HG03469 (cell line): ENCODE measurements at regions not wholly inside any gene's neighbourhood (a gene's known extent, or its start where the extent isn't known, plus 50 kb on each side); places are given as distances from the start of the nearest gene placed in this dataset.

ENCODE experiments used
- ATAC-seq: cut with Tn5 transposase; IDR thresholded peaks from one replicate; pipeline ENCODE4 v1.9.1; 2021; ENCODE audit warnings: mild to moderate bottlenecking, moderate library complexity, moderate number of reproducible peaks; ENCODE audit not compliant: unreplicated experiment

DNA sequence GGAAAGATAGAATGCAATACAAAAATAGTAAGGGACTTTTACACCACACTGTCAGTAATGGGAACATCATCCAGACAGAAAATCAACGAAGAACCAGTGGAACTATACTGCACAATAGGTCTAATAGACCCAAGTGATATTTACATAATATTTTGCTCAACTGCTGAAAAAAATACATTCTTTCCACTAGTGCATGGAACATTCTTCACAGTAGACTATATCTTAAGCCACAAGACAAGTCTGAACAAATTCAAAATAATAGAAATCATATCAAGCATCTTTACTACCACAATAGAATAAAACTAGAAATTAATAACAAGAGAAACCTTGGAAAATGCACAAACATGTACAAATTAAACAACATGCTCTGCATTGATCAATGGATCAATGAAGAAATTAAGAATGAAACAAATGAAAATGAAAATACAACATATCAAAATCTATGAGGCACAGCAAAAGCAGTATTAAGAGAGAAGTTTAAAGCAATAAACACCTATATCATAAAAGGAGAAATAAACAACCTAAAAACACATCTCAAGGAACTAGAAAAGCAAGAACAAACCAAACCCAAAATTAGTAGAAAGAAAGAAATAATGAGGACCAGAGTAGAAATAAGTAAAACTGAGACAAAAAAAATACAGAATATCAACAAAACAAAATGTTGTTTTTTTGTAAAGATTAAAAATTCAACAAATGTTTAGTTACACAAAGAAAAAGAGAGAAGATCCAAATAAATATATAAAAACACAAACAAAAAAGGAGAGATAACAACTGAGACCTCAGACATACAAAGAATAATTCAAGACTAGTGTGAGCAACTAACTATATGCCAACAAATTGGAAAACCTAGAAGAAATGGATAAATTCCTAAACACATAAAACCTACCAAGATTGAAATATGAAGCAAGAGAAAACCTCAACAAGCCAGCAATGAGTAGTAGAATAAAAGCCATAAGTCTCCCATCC lies 51.5 kb upstream of the ANTXR2 start:
- no peak for ATAC-seq
